Astrocyte (in vitro differentiated cells and primary cell): ENCODE measurements at regions not wholly inside any gene's neighbourhood (a gene's known extent, or its start where the extent isn't known, plus 50 kb on each side); places are given as distances from the start of the nearest gene placed in this dataset.

Experiments
- EZH2 ChIP-seq: IDR thresholded peaks from 2 replicates; pipeline ENCODE4 v1.6.1; 2012; ENCODE audit warnings: mild to moderate bottlenecking, low read length, inconsistent platforms; ENCODE audit not compliant: insufficient read depth
- TF ChIP-seq, protein P1 (sequence below): IDR thresholded peaks from 2 replicates; pipeline ENCODE4 v1.5.1; 2011; ENCODE audit warnings: low read depth, mild to moderate bottlenecking, inconsistent platforms, low read length, moderate library complexity; ENCODE audit not compliant: insufficient read depth

DNA sequence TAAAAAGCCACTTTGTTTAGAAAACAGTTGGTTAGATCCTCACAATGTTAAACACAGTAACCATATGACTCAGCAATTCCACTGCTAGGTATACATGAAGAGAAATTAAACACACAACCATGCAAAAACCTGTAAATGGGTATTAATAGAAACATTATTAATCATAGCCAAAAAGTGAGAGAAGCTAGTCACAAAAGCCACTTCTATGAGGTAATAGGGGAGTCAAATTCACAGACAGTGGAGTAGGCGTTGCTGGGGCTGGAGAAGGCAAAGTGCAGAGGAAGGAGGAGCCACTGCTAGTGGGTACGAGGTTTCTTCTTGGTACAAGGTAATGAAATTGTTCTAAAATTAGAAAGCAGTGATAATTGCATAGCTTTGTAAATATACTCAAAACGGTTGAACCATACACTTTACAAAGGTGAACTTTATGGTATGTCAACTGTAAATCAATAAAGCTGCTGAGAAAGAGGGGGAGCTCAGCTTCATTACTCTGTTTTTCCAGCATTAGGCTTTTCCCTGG is 364.4 kb downstream of the GADD45G start:
- TF ChIP-seq, protein P1, sequence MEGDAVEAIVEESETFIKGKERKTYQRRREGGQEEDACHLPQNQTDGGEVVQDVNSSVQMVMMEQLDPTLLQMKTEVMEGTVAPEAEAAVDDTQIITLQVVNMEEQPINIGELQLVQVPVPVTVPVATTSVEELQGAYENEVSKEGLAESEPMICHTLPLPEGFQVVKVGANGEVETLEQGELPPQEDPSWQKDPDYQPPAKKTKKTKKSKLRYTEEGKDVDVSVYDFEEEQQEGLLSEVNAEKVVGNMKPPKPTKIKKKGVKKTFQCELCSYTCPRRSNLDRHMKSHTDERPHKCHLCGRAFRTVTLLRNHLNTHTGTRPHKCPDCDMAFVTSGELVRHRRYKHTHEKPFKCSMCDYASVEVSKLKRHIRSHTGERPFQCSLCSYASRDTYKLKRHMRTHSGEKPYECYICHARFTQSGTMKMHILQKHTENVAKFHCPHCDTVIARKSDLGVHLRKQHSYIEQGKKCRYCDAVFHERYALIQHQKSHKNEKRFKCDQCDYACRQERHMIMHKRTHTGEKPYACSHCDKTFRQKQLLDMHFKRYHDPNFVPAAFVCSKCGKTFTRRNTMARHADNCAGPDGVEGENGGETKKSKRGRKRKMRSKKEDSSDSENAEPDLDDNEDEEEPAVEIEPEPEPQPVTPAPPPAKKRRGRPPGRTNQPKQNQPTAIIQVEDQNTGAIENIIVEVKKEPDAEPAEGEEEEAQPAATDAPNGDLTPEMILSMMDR: no peak
- TF ChIP-seq EZH2: no peak
